GM21423 (cell line): ENCODE measurements at regions not wholly inside any gene's neighbourhood (a gene's known extent, or its start where the extent isn't known, plus 50 kb on each side); places are given as distances from the start of the nearest gene placed in this dataset.
A peak's percentile ranks its signal among the peaks of the same experiment; 100 is the strongest.

Experiments used
- ATAC-seq: cut with Tn5 transposase; IDR thresholded peaks from one replicate; pipeline ENCODE4 v1.9.1; 2021; ENCODE audit warnings: mild to moderate bottlenecking, moderate library complexity; ENCODE audit not compliant: unreplicated experiment

- no peak for ATAC-seq
Observed at GRCh38 chr5:10876006-10876744, 115.1 kb upstream of the DAP start.

GRCh38 chr5:10875201-10875768 lies 114.3 kb upstream of the DAP start:
- ATAC-seq, result no peak

- no peak for ATAC-seq
Observed at GRCh38 chr5:10874541-10874940, 113.5 kb upstream of the DAP start.

- no peak for ATAC-seq
Observed at GRCh38 chr5:10870791-10871190, 109.8 kb upstream of the DAP start.

- ATAC-seq, result no peak
Observed at GRCh38 chr5:10868956-10869355, 107.9 kb upstream of the DAP start.

GRCh38 chr5:10867389-10868303 lies 106.6 kb upstream of the DAP start:
- ATAC-seq, result no peak

- ATAC-seq, result no peak
Observed at GRCh38 chr5:10866913-10867312, 105.9 kb upstream of the DAP start.

- peak; percentile 85 for ATAC-seq
Observed at GRCh38 chr5:10863763-10864383, 102.8 kb upstream of the DAP start.

- no peak for ATAC-seq
Observed at GRCh38 chr5:10862085-10862484, 101.1 kb upstream of the DAP start.

GRCh38 chr5:10861423-10861790 lies 100.4 kb upstream of the DAP start:
- no peak for ATAC-seq

- ATAC-seq, result no peak
Observed at GRCh38 chr5:10860645-10861422, 99.8 kb upstream of the DAP start.

- no peak for ATAC-seq
Observed at GRCh38 chr5:10860196-10860543, 99.1 kb upstream of the DAP start.

- no peak for ATAC-seq
Observed at GRCh38 chr5:10859393-10860195, 98.6 kb upstream of the DAP start.

- no peak for ATAC-seq
Observed at GRCh38 chr5:10858945-10859344, 97.9 kb upstream of the DAP start.

- no peak for ATAC-seq
Observed at GRCh38 chr5:10858307-10858706, 97.3 kb upstream of the DAP start.

- no peak for ATAC-seq
Observed at GRCh38 chr5:10857338-10857733, 96.3 kb upstream of the DAP start.

- no peak for ATAC-seq
Observed at GRCh38 chr5:10856683-10857337, 95.8 kb upstream of the DAP start.

- no peak for ATAC-seq
Observed at GRCh38 chr5:10856071-10856470, 95.0 kb upstream of the DAP start.

GRCh38 chr5:10854506-10855277 lies 93.7 kb upstream of the DAP start:
- ATAC-seq, result no peak
